ENCODE measurements at regions not wholly inside any gene's neighbourhood (a gene's known extent, or its start where the extent isn't known, plus 50 kb on each side); places are given as distances from the start of the nearest gene placed in this dataset.

DNA sequence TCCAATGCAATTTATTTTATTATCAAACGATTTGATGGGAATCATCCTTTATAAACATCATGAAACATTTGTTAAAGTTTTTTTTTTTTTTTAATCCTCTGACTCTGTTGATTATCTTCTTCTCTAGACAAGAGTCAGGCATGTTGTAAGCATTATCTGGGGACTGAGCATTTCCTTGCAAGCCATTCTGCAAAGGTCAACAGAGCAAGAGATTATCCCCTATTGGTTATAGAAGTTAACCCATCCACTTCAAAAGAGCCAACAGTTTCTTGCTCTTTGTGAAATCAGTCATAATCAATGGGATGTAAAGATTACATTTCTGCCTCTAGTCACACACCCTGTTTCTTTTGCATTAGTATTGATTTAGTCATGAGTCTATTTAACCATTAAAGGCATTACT lies 368.8 kb upstream of the ADGRL4 start:
- DNase-seq (ENCODE audit: low spot score), result no peak
- intact Hi-C loops (cut with micrococcal nuclease; ENCODE audit: unreplicated experiment) (no loop called here), in situ Hi-C loops (cut with HindIII; ENCODE audit: extremely low pct_ligation_motif_present, low pct_unique_long_range_greater_than_20kb) (no loop called here)
- no peak overlapping the region for H3K4me3 ChIP-seq (replicated peaks in 1 of 3; ENCODE audit: insufficient read depth in 1 of 3, low read depth in 2 of 3, low read length in 3 of 3)
- no TSS peak for BruUV-seq (replicated peaks)
- no peaks in the 10 kb centered on the region for H3K36me3 ChIP-seq (replicated peaks in 1 of 2; ENCODE audit: control insufficient read depth in 1 of 2, insufficient read depth in 2 of 2, low read length in 2 of 2)
- H3K9me3 ChIP-seq (ENCODE audit: low read length), result peaks cover 60% of the 10 kb centered on the region
- ChIA-PET POLR2A (no interaction called here), CTCF (ENCODE audit: low intra/inter-chr PET ratio, low total read pairs) (no interaction called here)
- no peak for FAIRE-seq
- H3K79me2 ChIP-seq (ENCODE audit: insufficient read depth, low read length), result no peaks in the 10 kb centered on the region
- no peaks in the 10 kb centered on the region for H3K4me1 ChIP-seq (ENCODE audit: insufficient read depth, low read length)
- H3K27me3 ChIP-seq (ENCODE audit: control insufficient read depth in 1 of 2, insufficient read depth in 2 of 2, low read length in 2 of 2), result no peaks in the 10 kb centered on the region
- no peak for ATAC-seq
- no peak overlapping the region for H3K4me2 ChIP-seq (ENCODE audit: low read depth, low read length)
- H4K20me1 ChIP-seq (ENCODE audit: insufficient read depth, low read length), result no peaks in the 10 kb centered on the region
- no peak overlapping the region for H3K27ac ChIP-seq (ENCODE audit: extremely low read length, insufficient read depth, low read length)
- H3K9ac ChIP-seq (ENCODE audit: insufficient read depth, low read depth, low read length), result no peak overlapping the region
- WGBS (ENCODE audit: low lambda C conversion rate), result 0% methylated on average over 1 of the region's 1 CpG
- TF ChIP-seq THAP11 (CRISPR knock-in tag; IDR thresholded peaks at IDR 0.05) (no peak), ZFP41 (CRISPR knock-in tag; IDR thresholded peaks at IDR 0.05; ENCODE audit: borderline replicate concordance) (no peak), ZKSCAN5 (CRISPR knock-in tag; IDR thresholded peaks at IDR 0.05) (no peak), SMAD9 (CRISPR knock-in tag; IDR thresholded peaks at IDR 0.05) (no peak), EEA1 (CRISPR knock-in tag; IDR thresholded peaks at IDR 0.05; ENCODE audit: borderline replicate concordance) (no peak), U2AF2 (IDR thresholded peaks at IDR 0.05; ENCODE audit: low read depth, low read length) (no peak), ZNF644 (CRISPR knock-in tag; IDR thresholded peaks at IDR 0.05; ENCODE audit: low read depth) (no peak), ZNF224 (CRISPR knock-in tag; IDR thresholded peaks at IDR 0.05) (no peak), SRSF1 (optimal IDR thresholded peaks at IDR 0.05; ENCODE audit: low read depth, low read length) (no peak), NR1H2 (CRISPR knock-in tag; IDR thresholded peaks at IDR 0.05; ENCODE audit: borderline replicate concordance, low read depth) (no peak), NKX3-1 (CRISPR knock-in tag; IDR thresholded peaks at IDR 0.05) (no peak), ZSCAN31 (CRISPR knock-in tag; IDR thresholded peaks at IDR 0.05; ENCODE audit: low read depth) (no peak)
- TF ChIP-seq, protein P1, sequence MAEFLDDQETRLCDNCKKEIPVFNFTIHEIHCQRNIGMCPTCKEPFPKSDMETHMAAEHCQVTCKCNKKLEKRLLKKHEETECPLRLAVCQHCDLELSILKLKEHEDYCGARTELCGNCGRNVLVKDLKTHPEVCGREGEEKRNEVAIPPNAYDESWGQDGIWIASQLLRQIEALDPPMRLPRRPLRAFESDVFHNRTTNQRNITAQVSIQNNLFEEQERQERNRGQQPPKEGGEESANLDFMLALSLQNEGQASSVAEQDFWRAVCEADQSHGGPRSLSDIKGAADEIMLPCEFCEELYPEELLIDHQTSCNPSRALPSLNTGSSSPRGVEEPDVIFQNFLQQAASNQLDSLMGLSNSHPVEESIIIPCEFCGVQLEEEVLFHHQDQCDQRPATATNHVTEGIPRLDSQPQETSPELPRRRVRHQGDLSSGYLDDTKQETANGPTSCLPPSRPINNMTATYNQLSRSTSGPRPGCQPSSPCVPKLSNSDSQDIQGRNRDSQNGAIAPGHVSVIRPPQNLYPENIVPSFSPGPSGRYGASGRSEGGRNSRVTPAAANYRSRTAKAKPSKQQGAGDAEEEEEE (CRISPR knock-in tag; IDR thresholded peaks at IDR 0.05; ENCODE audit: borderline replicate concordance), result no peak
- TF ChIP-seq, protein P2, sequence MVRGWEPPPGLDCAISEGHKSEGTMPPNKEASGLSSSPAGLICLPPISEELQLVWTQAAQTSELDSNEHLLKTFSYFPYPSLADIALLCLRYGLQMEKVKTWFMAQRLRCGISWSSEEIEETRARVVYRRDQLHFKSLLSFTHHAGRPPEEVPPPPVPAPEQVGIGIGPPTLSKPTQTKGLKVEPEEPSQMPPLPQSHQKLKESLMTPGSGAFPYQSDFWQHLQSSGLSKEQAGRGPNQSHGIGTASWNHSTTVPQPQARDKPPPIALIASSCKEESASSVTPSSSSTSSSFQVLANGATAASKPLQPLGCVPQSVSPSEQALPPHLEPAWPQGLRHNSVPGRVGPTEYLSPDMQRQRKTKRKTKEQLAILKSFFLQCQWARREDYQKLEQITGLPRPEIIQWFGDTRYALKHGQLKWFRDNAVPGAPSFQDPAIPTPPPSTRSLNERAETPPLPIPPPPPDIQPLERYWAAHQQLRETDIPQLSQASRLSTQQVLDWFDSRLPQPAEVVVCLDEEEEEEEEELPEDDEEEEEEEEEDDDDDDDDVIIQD (CRISPR knock-in tag; IDR thresholded peaks at IDR 0.05; ENCODE audit: low read depth), result no peak
- TF ChIP-seq, protein P3, sequence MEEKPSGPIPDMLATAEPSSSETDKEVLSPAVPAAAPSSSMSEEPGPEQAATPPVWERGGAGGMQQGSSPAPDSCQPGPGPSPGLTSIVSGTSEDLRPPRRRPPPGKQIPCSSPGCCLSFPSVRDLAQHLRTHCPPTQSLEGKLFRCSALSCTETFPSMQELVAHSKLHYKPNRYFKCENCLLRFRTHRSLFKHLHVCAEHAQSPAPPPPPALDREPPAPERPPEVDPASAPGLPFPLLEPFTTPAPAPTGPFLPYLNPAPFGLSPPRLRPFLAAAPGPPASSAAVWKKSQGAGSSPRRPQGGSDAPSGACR (CRISPR knock-in tag; IDR thresholded peaks at IDR 0.05), result no peak
- no peak overlapping the region for H2AFZ ChIP-seq (ENCODE audit: low read length)

Data from HepG2 (cell line).